Sigmoid colon (tissue), 6 donors: ENCODE measurements at regions not wholly inside any gene's neighbourhood (a gene's known extent, or its start where the extent isn't known, plus 50 kb on each side); places are given as distances from the start of the nearest gene placed in this dataset.
A peak's percentile ranks its signal among the peaks of the same experiment; 100 is the strongest.

Experiments
- DNase-seq: peaks from one replicate; pipeline ENCODE4 v3.0.0-alpha.2; 2019
- H3K27ac ChIP-seq, 4 donors: fragments of 200-600 bp; sonication (generic); one replicate each; pipeline ENCODE4 v1.5.1; 2016 to 2019; ENCODE audit warnings: mild to moderate bottlenecking in 1 of 4
- H3K27me3 ChIP-seq, 3 donors: fragments of 200-600 bp; sonication (generic); one replicate each; pipeline ENCODE4 v1.5.1; 2019; ENCODE audit warnings: mild to moderate bottlenecking in 1 of 3
- H3K36me3 ChIP-seq, 4 donors: fragments of 200-600 bp; sonication (generic); one replicate each; pipeline ENCODE4 v1.5.1; 2016 to 2019
- H3K4me1 ChIP-seq, 4 donors: fragments of 200-600 bp; sonication (generic); one replicate each; pipeline ENCODE4 v1.5.1; 2017 to 2019
- H3K4me3 ChIP-seq, 4 donors: fragments of 200-600 bp; sonication (generic); one replicate each; pipeline ENCODE4 v1.5.1; 2017 to 2019; ENCODE audit warnings: mild to moderate bottlenecking in 2 of 4, moderate library complexity in 1 of 4
- H3K9me3 ChIP-seq, 4 donors: fragments of 200-600 bp in 3 of 4; sonication (generic) in 3 of 4; one replicate each; pipeline versions ENCODE4 v1.5.1 to v1.6.1; 2013 to 2019
- CTCF ChIP-seq, 4 experiments: fragments of 450-650 bp in 3 of 4; fragments of 200-600 bp in 1 of 4; IDR thresholded peaks; one replicate each; pipeline ENCODE4 v1.5.1; 2016 to 2019; ENCODE audit warnings: antibody characterized with exemption in 4 of 4, mild to moderate bottlenecking in 3 of 4, moderate library complexity in 2 of 4
- EP300 ChIP-seq, 4 donors: sonication (generic); formaldehyde crosslinking; IDR thresholded peaks; one replicate each; pipeline ENCODE4 v1.6.1; 2017; ENCODE audit warnings: antibody characterized with exemption in 4 of 4
- POLR2A ChIP-seq, 2 donors: fragments of 450-650 bp; IDR thresholded peaks; one replicate each; pipeline ENCODE4 v1.6.1; 2016; ENCODE audit warnings: antibody characterized with exemption in 2 of 2, mild to moderate bottlenecking in 2 of 2, moderate library complexity in 2 of 2
- POLR2AphosphoS5 ChIP-seq, 4 donors: sonication (generic); formaldehyde crosslinking; IDR thresholded peaks; one replicate each; pipeline ENCODE4 v1.6.1; 2017; ENCODE audit warnings: antibody characterized with exemption in 4 of 4
- WGBS, 2 donors: extraction: QIAGEN DNeasy Blood & Tissue Kit; methylation state at CpG; one replicate each; pipeline ENCODE4 v1.1.7; 2013; 5-methylcytosine and 5-hydroxymethylcytosine counted together
- intact Hi-C: fragments of 100-400 bp; cut with DNase I; formaldehyde crosslinking; loops from one replicate; pipeline ENCODE4 v1.15.1; 2023
- donor health status: healthy with polysubstance abuse.
- donor health status: healthy.

- TF ChIP-seq EP300 (IDR thresholded peaks at IDR 0.05) (no peak), POLR2A (IDR thresholded peaks at IDR 0.05) (no peak), CTCF (IDR thresholded peaks at IDR 0.05) (no peak), POLR2AphosphoS5 (IDR thresholded peaks at IDR 0.05) (no peak)
- 61 to 81% methylated on average over 4 of the region's 4 CpGs for WGBS, 2 donors
Observed at GRCh38 chr5:171664489-171664888, 121.1 kb upstream of the SMIM23 start.

GRCh38 chr5:171666815-171667214 is 118.8 kb upstream of the SMIM23 start:
- TF ChIP-seq POLR2A (IDR thresholded peaks at IDR 0.05) (no peak), CTCF (IDR thresholded peaks at IDR 0.05) (no peak), POLR2AphosphoS5 (IDR thresholded peaks at IDR 0.05) (no peak), EP300 (IDR thresholded peaks at IDR 0.05) (no peak)
- H3K27me3 ChIP-seq, result no peaks in the 10 kb centered on the region
- WGBS, 2 donors, result 84 to 92% methylated on average over 10 of the region's 10 CpGs
- no peak overlapping the region for H3K27ac ChIP-seq
- DNase-seq, result no peak
- no peaks in the 10 kb centered on the region for H3K9me3 ChIP-seq
- no peak overlapping the region for H3K4me3 ChIP-seq
- peaks cover 0 to 11% (median 5%) of the 10 kb centered on the region in 4 donors for H3K4me1 ChIP-seq
- no peaks in the 10 kb centered on the region for H3K36me3 ChIP-seq
- intact Hi-C loops, result no loop called here

More at GRCh38 chr5:171664489-171664888, 121.1 kb upstream of the SMIM23 start:
- Histone ChIP-seq H3K27me3 (no peaks in the 10 kb centered on the region), H3K4me3 (no peak overlapping the region), H3K9me3 (no peaks in the 10 kb centered on the region), H3K4me1 (peaks cover 0 to 27% (median 14%) of the 10 kb centered on the region in 4 donors), H3K27ac (no peak overlapping the region), H3K36me3 (no peaks in the 10 kb centered on the region)
- DNase-seq, result no peak
- intact Hi-C loops, result no loop called here

- peak in 1 of 4 donors; percentile 10 for TF ChIP-seq POLR2AphosphoS5 (IDR thresholded peaks at IDR 0.05)
- TF ChIP-seq CTCF (IDR thresholded peaks at IDR 0.05), result no peak
Observed at GRCh38 chr5:171667341-171668096, 118.1 kb upstream of the SMIM23 start.

GRCh38 chr5:171668097-171668412 is 117.6 kb upstream of the SMIM23 start:
- DNase-seq, result no peak
- WGBS, 2 donors, result 81 to 83% methylated on average over 17 of the region's 17 CpGs
- Histone ChIP-seq H3K4me1 (peaks cover 0 to 11% (median 5%) of the 10 kb centered on the region in 4 donors), H3K9me3 (no peaks in the 10 kb centered on the region), H3K27me3 (no peaks in the 10 kb centered on the region), H3K36me3 (no peaks in the 10 kb centered on the region), H3K27ac (peak overlapping the region in 3 of 4 donors; percentile 21 to 70 (median 44)), H3K4me3 (peak overlapping the region in 1 of 4 donors; percentile 16)
- TF ChIP-seq POLR2AphosphoS5 (IDR thresholded peaks at IDR 0.05) (no peak), CTCF (IDR thresholded peaks at IDR 0.05) (no peak), EP300 (IDR thresholded peaks at IDR 0.05) (no peak), POLR2A (IDR thresholded peaks at IDR 0.05) (no peak)
- intact Hi-C loops, result no loop called here

More at GRCh38 chr5:171667341-171668096, 118.1 kb upstream of the SMIM23 start:
- Histone ChIP-seq H3K4me1 (peaks cover 0 to 11% (median 5%) of the 10 kb centered on the region in 4 donors), H3K27ac (peak overlapping the region in 2 of 4 donors; percentile 44 to 70), H3K36me3 (no peaks in the 10 kb centered on the region), H3K27me3 (no peaks in the 10 kb centered on the region), H3K9me3 (no peaks in the 10 kb centered on the region), H3K4me3 (peak overlapping the region in 1 of 4 donors; percentile 16)
- DNase-seq, result peak; percentile 79
- intact Hi-C loops, result no loop called here
- WGBS, 2 donors, result 71 to 75% methylated on average over 30 of the region's 30 CpGs

GRCh38 chr5:171669571-171669970 is 116.0 kb upstream of the SMIM23 start:
- no peaks in the 10 kb centered on the region for H3K27me3 ChIP-seq
- DNase-seq, result no peak
- H3K36me3 ChIP-seq, result no peaks in the 10 kb centered on the region
- intact Hi-C loops, result no loop called here
- no peak overlapping the region for H3K4me3 ChIP-seq
- H3K27ac ChIP-seq, result no peak overlapping the region
- peaks cover 0 to 11% (median 5%) of the 10 kb centered on the region in 4 donors for H3K4me1 ChIP-seq
- TF ChIP-seq POLR2AphosphoS5 (IDR thresholded peaks at IDR 0.05) (no peak), EP300 (IDR thresholded peaks at IDR 0.05) (no peak), CTCF (IDR thresholded peaks at IDR 0.05) (no peak), POLR2A (IDR thresholded peaks at IDR 0.05) (no peak)
- H3K9me3 ChIP-seq, result peaks cover 0 to 4% (median 0%) of the 10 kb centered on the region in 4 donors
